ENCODE measurements at regions not wholly inside any gene's neighbourhood (a gene's known extent, or its start where the extent isn't known, plus 50 kb on each side); places are given as distances from the start of the nearest gene placed in this dataset.

DNA sequence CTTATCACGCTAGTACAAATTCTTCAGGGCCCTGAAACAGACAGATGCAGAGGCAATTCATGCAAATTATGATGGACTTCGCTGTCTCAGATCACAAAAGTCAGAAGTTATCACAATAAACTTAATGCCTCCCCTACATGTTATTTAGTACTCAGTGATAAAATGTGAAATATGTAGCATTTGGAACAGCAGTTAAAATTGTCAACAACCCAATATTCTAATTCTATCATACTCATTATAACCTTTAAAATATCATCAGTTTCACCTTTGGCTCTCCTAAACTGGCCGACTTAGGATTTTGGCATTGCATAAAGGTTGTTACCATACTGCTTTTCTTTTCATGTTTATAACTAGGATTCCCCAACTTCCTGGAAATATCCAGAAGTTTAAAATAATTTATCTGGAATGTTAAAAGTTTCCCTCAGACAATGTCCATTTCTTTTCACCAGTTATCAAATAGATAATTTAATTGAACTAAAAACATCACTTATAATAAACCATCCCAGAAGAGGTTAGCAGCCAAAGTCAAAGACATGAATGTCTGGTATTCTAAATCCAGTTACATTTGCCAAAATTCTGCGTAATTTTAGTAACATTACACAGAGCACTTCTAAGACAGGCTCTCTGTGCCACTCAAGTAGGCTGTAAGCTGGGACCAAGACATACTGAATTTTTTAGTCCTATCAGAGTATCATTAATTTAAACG lies 239.8 kb downstream of the RBM43 start:
- no peaks in the 10 kb centered on the region for H3K9me3 ChIP-seq (ENCODE audit: low read depth)
- no peaks in the 10 kb centered on the region for H3K36me3 ChIP-seq (replicated peaks; ENCODE audit: insufficient read depth, low read depth)
- H2AFZ ChIP-seq, result no peak overlapping the region
- TF ChIP-seq CTCF (IDR thresholded peaks at IDR 0.05; ENCODE audit: poor library complexity) (no peak), EZH2phosphoT487 (IDR thresholded peaks at IDR 0.05; ENCODE audit: low read depth, severe bottlenecking, unreplicated experiment) (no peak), EZH2 (IDR thresholded peaks at IDR 0.05; ENCODE audit: borderline replicate concordance) (no peak)
- DNase-seq (ENCODE audit: low spot score), result no peak
- H3K4me1 ChIP-seq (ENCODE audit: insufficient read depth), result peaks cover 2% of the 10 kb centered on the region
- H3K27ac ChIP-seq, result no peak overlapping the region
- H3K4me2 ChIP-seq, result no peak overlapping the region
- H4K20me1 ChIP-seq (ENCODE audit: insufficient read depth, poor library complexity, severe bottlenecking), result no peaks in the 10 kb centered on the region
- no peak overlapping the region for H3K4me3 ChIP-seq
- WGBS (ENCODE audit: low lambda C conversion rate, missing lambda C conversion rate), result 75% methylated on average over 5 of the region's 5 CpGs
- no peaks in the 10 kb centered on the region for H3K79me2 ChIP-seq
- H3K27me3 ChIP-seq, result no peaks in the 10 kb centered on the region
- H3K9me2 ChIP-seq (replicated peaks; ENCODE audit: insufficient read depth), result no peaks in the 10 kb centered on the region

DNA sequence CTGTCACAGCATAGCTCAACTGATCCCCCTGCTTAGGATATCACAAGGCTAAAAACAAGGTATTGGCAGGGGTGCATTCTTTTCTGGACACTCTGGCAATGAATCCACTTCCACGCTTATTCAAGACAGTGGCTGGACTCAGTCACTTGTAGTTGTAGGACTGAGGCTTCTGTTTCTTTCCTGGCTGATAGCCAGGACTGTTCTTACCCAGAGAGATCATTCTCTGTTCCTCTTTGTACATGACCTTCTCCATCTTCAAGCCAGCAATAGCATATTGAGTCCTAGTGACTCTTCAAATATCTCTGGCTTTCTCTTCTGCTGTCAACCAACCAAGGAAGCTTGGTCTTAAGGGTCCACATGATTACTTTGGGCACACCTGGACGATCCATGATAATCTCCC lies 241.3 kb downstream of the RBM43 start:
- Histone ChIP-seq H3K79me2 (no peaks in the 10 kb centered on the region), H3K27ac (no peak overlapping the region), H3K36me3 (replicated peaks; ENCODE audit: insufficient read depth, low read depth) (no peaks in the 10 kb centered on the region), H3K4me2 (no peak overlapping the region), H2AFZ (no peak overlapping the region), H3K9me2 (replicated peaks; ENCODE audit: insufficient read depth) (no peaks in the 10 kb centered on the region), H3K4me3 (no peak overlapping the region), H4K20me1 (ENCODE audit: insufficient read depth, poor library complexity, severe bottlenecking) (no peaks in the 10 kb centered on the region), H3K9me3 (ENCODE audit: low read depth) (no peaks in the 10 kb centered on the region), H3K4me1 (ENCODE audit: insufficient read depth) (no peaks in the 10 kb centered on the region), H3K27me3 (no peaks in the 10 kb centered on the region)
- no peak for DNase-seq (ENCODE audit: low spot score)
- WGBS (ENCODE audit: low lambda C conversion rate, missing lambda C conversion rate), result 83% methylated on average over 2 of the region's 2 CpGs
- no peak for TF ChIP-seq CTCF (IDR thresholded peaks at IDR 0.05; ENCODE audit: poor library complexity)
- TF ChIP-seq EZH2 (IDR thresholded peaks at IDR 0.05; ENCODE audit: borderline replicate concordance), result no peak
- no peak for TF ChIP-seq EZH2phosphoT487 (IDR thresholded peaks at IDR 0.05; ENCODE audit: low read depth, severe bottlenecking, unreplicated experiment)

DNA sequence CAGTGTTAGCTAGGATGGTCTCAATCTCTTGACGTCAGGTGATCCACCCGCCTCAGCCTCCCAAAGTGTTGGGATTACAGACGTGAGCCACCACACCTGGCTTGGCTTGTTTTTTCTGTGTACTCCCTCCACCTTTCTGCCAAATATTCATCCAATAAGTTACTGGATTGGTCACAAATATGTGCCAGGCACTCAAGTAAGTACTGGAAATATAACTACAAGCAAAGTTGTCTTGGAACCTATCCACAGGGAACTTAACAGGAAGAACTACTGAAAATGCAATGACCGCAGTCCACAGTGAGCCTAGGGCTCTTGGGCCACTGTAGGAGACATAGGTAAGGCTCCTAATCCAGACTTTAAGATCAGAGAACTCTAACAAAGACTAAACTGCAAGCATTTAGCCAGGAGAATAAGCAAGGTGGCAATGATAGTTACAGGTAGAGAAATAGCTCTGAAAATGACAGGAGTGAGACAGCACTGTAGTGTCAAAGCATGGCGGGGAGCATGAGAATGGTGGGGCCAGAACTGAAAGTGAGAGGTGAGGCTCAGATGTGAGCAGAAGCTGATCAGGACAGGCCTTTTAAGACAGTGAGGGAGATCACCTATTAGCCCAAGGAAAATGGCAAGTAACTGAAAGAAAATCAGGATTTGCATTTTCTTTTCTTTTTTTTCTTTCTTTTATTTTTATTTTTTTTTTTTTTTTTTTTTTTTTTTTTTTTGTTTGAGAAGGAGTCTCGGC lies 252.1 kb downstream of the RBM43 start:
- Histone ChIP-seq H3K27me3 (no peaks in the 10 kb centered on the region), H3K36me3 (replicated peaks; ENCODE audit: insufficient read depth, low read depth) (no peaks in the 10 kb centered on the region), H3K79me2 (no peaks in the 10 kb centered on the region), H3K27ac (no peak overlapping the region), H3K4me3 (no peak overlapping the region), H3K9me2 (replicated peaks; ENCODE audit: insufficient read depth) (no peaks in the 10 kb centered on the region), H3K4me1 (ENCODE audit: insufficient read depth) (no peaks in the 10 kb centered on the region), H3K9me3 (ENCODE audit: low read depth) (no peaks in the 10 kb centered on the region), H3K4me2 (no peak overlapping the region), H4K20me1 (ENCODE audit: insufficient read depth, poor library complexity, severe bottlenecking) (no peaks in the 10 kb centered on the region), H2AFZ (no peak overlapping the region)
- no peak for DNase-seq (ENCODE audit: low spot score)
- WGBS (ENCODE audit: low lambda C conversion rate, missing lambda C conversion rate), result 98% methylated on average over 6 of the region's 6 CpGs
- TF ChIP-seq CTCF (IDR thresholded peaks at IDR 0.05; ENCODE audit: poor library complexity) (no peak), EZH2 (IDR thresholded peaks at IDR 0.05; ENCODE audit: borderline replicate concordance) (no peak), EZH2phosphoT487 (IDR thresholded peaks at IDR 0.05; ENCODE audit: low read depth, severe bottlenecking, unreplicated experiment) (no peak)
